ENCODE measurements at regions not wholly inside any gene's neighbourhood (a gene's known extent, or its start where the extent isn't known, plus 50 kb on each side); places are given as distances from the start of the nearest gene placed in this dataset.
"Not testable (repeated sequence)": the region's sequence is repeated elsewhere in the genome, so short reads cannot be mapped to it uniquely, and the experiment has no call there.

GRCh38 chr20:22529150-22530019 is 55.0 kb downstream of the FOXA2 start:
- Mint-ChIP-seq H3K9me3 (no peaks in the 10 kb centered on the region), H3K27ac (no peak overlapping the region), H3K4me3 (no peak overlapping the region), H3K27me3 (no peaks in the 10 kb centered on the region), H3K4me1 (no peaks in the 10 kb centered on the region), H3K36me3 (ENCODE audit: low read depth) (no peaks in the 10 kb centered on the region)
- DNase-seq = no peak
- no peak for ATAC-seq

- no peak for DNase-seq
- Mint-ChIP-seq H3K27ac (no peak overlapping the region), H3K36me3 (ENCODE audit: low read depth) (no peaks in the 10 kb centered on the region), H3K9me3 (no peaks in the 10 kb centered on the region), H3K4me3 (no peak overlapping the region), H3K27me3 (peaks cover 1% of the 10 kb centered on the region), H3K4me1 (no peaks in the 10 kb centered on the region)
- no peak for ATAC-seq
These were observed 57.8 kb downstream of the FOXA2 start for GRCh38 chr20:22526512-22527012.

- Mint-ChIP-seq H3K36me3 (ENCODE audit: low read depth) (no peaks in the 10 kb centered on the region), H3K4me3 (no peak overlapping the region), H3K4me1 (no peaks in the 10 kb centered on the region), H3K27me3 (peaks cover 1% of the 10 kb centered on the region), H3K9me3 (no peaks in the 10 kb centered on the region), H3K27ac (no peak overlapping the region)
- ATAC-seq (no peak), DNase-seq (no peak)
These were observed 58.6 kb downstream of the FOXA2 start for GRCh38 chr20:22525821-22526220.

GRCh38 chr20:22525069-22525820 is 59.1 kb downstream of the FOXA2 start:
- Mint-ChIP-seq H3K4me3 (no peak overlapping the region), H3K27me3 (peaks cover 1% of the 10 kb centered on the region), H3K4me1 (no peaks in the 10 kb centered on the region), H3K27ac (no peak overlapping the region), H3K9me3 (no peaks in the 10 kb centered on the region), H3K36me3 (ENCODE audit: low read depth) (no peaks in the 10 kb centered on the region)
- DNase-seq = no peak
- ATAC-seq = no peak

- H3K27ac Mint-ChIP-seq = no peak overlapping the region
- no peaks in the 10 kb centered on the region for H3K4me1 Mint-ChIP-seq
- no peak for DNase-seq
- ATAC-seq = no peak
- H3K36me3 Mint-ChIP-seq (ENCODE audit: low read depth) = no peaks in the 10 kb centered on the region
- peaks cover 1% of the 10 kb centered on the region for H3K27me3 Mint-ChIP-seq
- no peaks in the 10 kb centered on the region for H3K9me3 Mint-ChIP-seq
- H3K4me3 Mint-ChIP-seq = no peak overlapping the region
These were observed 59.9 kb downstream of the FOXA2 start for GRCh38 chr20:22524393-22525015.

- no peaks in the 10 kb centered on the region for H3K4me1 Mint-ChIP-seq
- no peaks in the 10 kb centered on the region for H3K36me3 Mint-ChIP-seq (ENCODE audit: low read depth)
- no peaks in the 10 kb centered on the region for H3K9me3 Mint-ChIP-seq
- DNase-seq (no peak), ATAC-seq (no peak)
- no peak overlapping the region for H3K27ac Mint-ChIP-seq
- peaks cover 1% of the 10 kb centered on the region for H3K27me3 Mint-ChIP-seq
- H3K4me3 Mint-ChIP-seq = no peak overlapping the region
These were observed 60.6 kb downstream of the FOXA2 start for GRCh38 chr20:22523499-22524392.

- no peak overlapping the region for H3K27ac Mint-ChIP-seq
These were observed 61.3 kb downstream of the FOXA2 start for GRCh38 chr20:22523128-22523498.

GRCh38 chr20:22522701-22523100 is 61.7 kb downstream of the FOXA2 start:
- no peaks in the 10 kb centered on the region for H3K4me1 Mint-ChIP-seq
- peaks cover 4% of the 10 kb centered on the region for H3K27me3 Mint-ChIP-seq
- H3K9me3 Mint-ChIP-seq = no peaks in the 10 kb centered on the region
- DNase-seq = no peak
- H3K27ac Mint-ChIP-seq = no peak overlapping the region
- H3K4me3 Mint-ChIP-seq = no peak overlapping the region
- ATAC-seq = no peak
- no peaks in the 10 kb centered on the region for H3K36me3 Mint-ChIP-seq (ENCODE audit: low read depth)

More at GRCh38 chr20:22523128-22523498, 61.3 kb downstream of the FOXA2 start:
- no peaks in the 10 kb centered on the region for H3K36me3 Mint-ChIP-seq (ENCODE audit: low read depth)
- ATAC-seq (no peak), DNase-seq (no peak)
- no peak overlapping the region for H3K4me3 Mint-ChIP-seq
- no peaks in the 10 kb centered on the region for H3K4me1 Mint-ChIP-seq
- H3K27me3 Mint-ChIP-seq = peaks cover 4% of the 10 kb centered on the region
- no peaks in the 10 kb centered on the region for H3K9me3 Mint-ChIP-seq

- not testable (repeated sequence) for H3K9me3 Mint-ChIP-seq; H3K4me1 Mint-ChIP-seq; H3K4me3 Mint-ChIP-seq; ATAC-seq; DNase-seq; H3K27me3 Mint-ChIP-seq; H3K27ac Mint-ChIP-seq; H3K36me3 Mint-ChIP-seq (ENCODE audit: low read depth)
These were observed 62.4 kb downstream of the FOXA2 start for GRCh38 chr20:22521940-22522339.

- H3K36me3 Mint-ChIP-seq (ENCODE audit: low read depth) = no peaks in the 10 kb centered on the region
- H3K9me3 Mint-ChIP-seq = no peaks in the 10 kb centered on the region
- DNase-seq (no peak), ATAC-seq (no peak)
- H3K27ac Mint-ChIP-seq = no peak overlapping the region
- H3K4me1 Mint-ChIP-seq = no peaks in the 10 kb centered on the region
- H3K27me3 Mint-ChIP-seq = peaks cover 4% of the 10 kb centered on the region
- H3K4me3 Mint-ChIP-seq = no peak overlapping the region
These were observed 64.0 kb downstream of the FOXA2 start for GRCh38 chr20:22520381-22520780.

- DNase-seq (no peak), ATAC-seq (no peak)
- Mint-ChIP-seq H3K27me3 (peaks cover 7% of the 10 kb centered on the region), H3K4me1 (no peaks in the 10 kb centered on the region), H3K9me3 (no peaks in the 10 kb centered on the region), H3K4me3 (no peak overlapping the region), H3K27ac (no peak overlapping the region), H3K36me3 (ENCODE audit: low read depth) (no peaks in the 10 kb centered on the region)
These were observed 69.1 kb downstream of the FOXA2 start for GRCh38 chr20:22515264-22515663.

GRCh38 chr20:22513574-22513973 is 70.8 kb downstream of the FOXA2 start:
- no peak for ATAC-seq
- Mint-ChIP-seq H3K4me3 (no peak overlapping the region), H3K27me3 (peaks cover 6% of the 10 kb centered on the region), H3K4me1 (no peaks in the 10 kb centered on the region), H3K36me3 (ENCODE audit: low read depth) (no peaks in the 10 kb centered on the region), H3K9me3 (no peaks in the 10 kb centered on the region), H3K27ac (no peak overlapping the region)
- DNase-seq = no peak

GRCh38 chr20:22512911-22513489 is 71.4 kb downstream of the FOXA2 start:
- H3K27me3 Mint-ChIP-seq = peaks cover 4% of the 10 kb centered on the region
- H3K36me3 Mint-ChIP-seq (ENCODE audit: low read depth) = no peaks in the 10 kb centered on the region
- H3K9me3 Mint-ChIP-seq = no peaks in the 10 kb centered on the region
- ATAC-seq (no peak), DNase-seq (no peak)
- no peaks in the 10 kb centered on the region for H3K4me1 Mint-ChIP-seq
- no peak overlapping the region for H3K27ac Mint-ChIP-seq
- H3K4me3 Mint-ChIP-seq = no peak overlapping the region

All from activated naive CD8-positive, alpha-beta T cell treated with anti-CD3 and anti-CD28 coated beads, Interleukin-2, amount 50 U/mL, for 24 hours (primary cell).